ENCODE measurements at regions not wholly inside any gene's neighbourhood (a gene's known extent, or its start where the extent isn't known, plus 50 kb on each side); places are given as distances from the start of the nearest gene placed in this dataset.

DNA sequence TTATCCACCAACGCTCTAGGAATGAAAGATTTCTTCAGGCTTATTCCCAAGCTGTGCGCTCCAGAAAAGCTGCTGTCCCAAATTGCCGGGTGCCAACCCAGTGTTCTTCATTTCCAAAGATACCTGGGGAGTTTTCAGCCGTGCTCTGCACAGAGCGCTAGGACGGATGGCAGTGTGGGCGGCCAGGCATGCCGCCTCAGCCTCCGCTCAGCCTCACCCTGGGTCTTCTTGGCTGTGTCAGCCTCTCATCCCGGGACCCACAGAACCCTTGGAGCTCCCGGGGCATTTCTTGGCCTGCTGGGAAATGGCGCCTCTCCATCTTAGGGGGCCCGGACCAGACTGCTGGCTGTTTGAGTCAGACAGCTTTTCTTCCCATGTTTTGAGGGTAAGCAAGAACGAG lies 116.9 kb upstream of the SLC25A33 start (continued):
- no peak for TF ChIP-seq REST (IDR thresholded peaks at IDR 0.05; ENCODE audit: low read depth, low read length)
- no peak for TF ChIP-seq BRCA1 (IDR thresholded peaks at IDR 0.05; ENCODE audit: low read depth, low read length)
- no peak for TF ChIP-seq RBBP5 (conservative IDR thresholded peaks at IDR 0.05)
- no peak for TF ChIP-seq HCFC1 (IDR thresholded peaks at IDR 0.05; ENCODE audit: low read length)
- TF ChIP-seq NR2F1 (conservative IDR thresholded peaks at IDR 0.05), result no peak

DNA sequence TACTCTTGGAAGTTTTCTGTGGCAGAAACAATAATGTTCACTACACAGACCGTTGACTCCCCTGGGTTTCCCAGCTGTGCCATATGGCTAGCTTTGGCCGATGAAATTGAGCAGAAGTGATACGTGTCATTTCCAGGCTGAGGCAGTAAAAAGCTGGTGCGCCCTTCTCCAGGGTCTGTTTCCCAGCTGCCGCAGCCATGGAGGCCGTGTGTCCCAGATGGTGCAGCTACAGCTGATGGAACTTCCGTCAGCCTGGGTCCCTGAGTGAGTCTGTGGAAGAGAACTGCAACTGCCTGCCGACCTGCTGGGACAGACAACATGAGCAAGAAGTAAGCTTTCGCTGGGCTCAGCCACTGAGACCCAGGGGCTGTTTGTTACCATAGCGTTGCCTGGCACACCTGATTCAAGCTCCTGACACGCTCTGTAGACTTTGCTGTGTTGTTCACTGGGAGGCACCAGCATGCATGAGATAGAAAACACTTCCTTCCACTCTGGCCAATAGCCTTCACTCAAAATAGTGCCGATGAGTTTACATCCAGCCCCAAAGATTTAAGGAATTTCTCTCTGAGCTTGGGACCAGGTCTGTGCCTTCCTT lies 116.3 kb upstream of the SLC25A33 start:
- Histone ChIP-seq H4K20me1 (ENCODE audit: control insufficient read depth, insufficient read depth) (no peaks in the 10 kb centered on the region), H3K4me3 (no peak overlapping the region), H3K27me3 (replicated peaks in 1 of 2; ENCODE audit: control insufficient read depth in 2 of 2, insufficient read depth in 2 of 2, low read length in 1 of 2) (no peaks in the 10 kb centered on the region; a peak in 1 of 4 replicates), H3K9ac (ENCODE audit: control insufficient read depth, insufficient read depth, low read length) (no peak overlapping the region), H3K79me2 (ENCODE audit: control insufficient read depth, insufficient read depth, low read length) (no peaks in the 10 kb centered on the region), H3K27ac (ENCODE audit: control insufficient read depth, insufficient read depth) (no peak overlapping the region), H3K4me2 (ENCODE audit: control insufficient read depth, insufficient read depth) (no peak overlapping the region), H3K36me3 (ENCODE audit: control insufficient read depth in 2 of 2, insufficient read depth in 2 of 2, low read length in 1 of 2) (no peaks in the 10 kb centered on the region), H2AFZ (ENCODE audit: control insufficient read depth, low read depth, low read length) (no peak overlapping the region), H3K4me1 (ENCODE audit: control insufficient read depth, insufficient read depth, low read length) (peaks cover 64% of the 10 kb centered on the region), H3K9me3 (replicated peaks; ENCODE audit: control insufficient read depth, insufficient read depth, low read length) (peaks cover 6% of the 10 kb centered on the region; the same call in 2 of the 3 replicates)
- DNase-seq (ENCODE audit: low read depth, low spot score) (no peak), FAIRE-seq (no peak), ATAC-seq (no peak)
- ChIA-PET CTCF (interaction anchor here (0.9 to 1.9 kb wide), 6 partner anchors 10 to 156 kb away, joined by 3 to 12 read pairs (median 3); no protein-coding TSS in a partner anchor), SMC1A (ENCODE audit: uncharacterized antibody, unreplicated experiment) (interaction anchor here (0.8 to 4.6 kb wide), 4 partner anchors 9 to 24 kb away, joined by 3 to 63 read pairs (median 5); no protein-coding TSS in a partner anchor), POLR2A (interaction anchor here (0.6 to 6.2 kb wide), 3 partner anchors 9 to 195 kb away, joined by 3 to 59 read pairs (median 5); no protein-coding TSS in a partner anchor), RAD21 (ENCODE audit: unreplicated experiment) (interaction anchor here (6.7 kb wide), 1 partner anchor 9 kb away, joined by 74 read pairs; no protein-coding TSS in a partner anchor)
- no TSS peak for BruUV-seq (replicated peaks)
- in situ Hi-C loops (cut with MboI), result no loop called here
- intact Hi-C loops (cut with micrococcal nuclease; ENCODE audit: unreplicated experiment), result no loop called here
- 71% methylated on average over 12 of the region's 12 CpGs for WGBS (ENCODE audit: insufficient coverage, insufficient replicate concordance, low lambda C conversion rate, missing lambda C conversion rate)
- no peak for TF ChIP-seq EGR1 (IDR thresholded peaks at IDR 0.05; ENCODE audit: borderline replicate concordance in 1 of 2, low read depth in 2 of 2, low read length in 2 of 2)
- no peak for TF ChIP-seq CREM (IDR thresholded peaks at IDR 0.05; ENCODE audit: low read depth)
- TF ChIP-seq ESRRA (IDR thresholded peaks at IDR 0.05; ENCODE audit: low read length), result no peak
- TF ChIP-seq POLR2AphosphoS5 (IDR thresholded peaks at IDR 0.05; ENCODE audit: low read length), result no peak
- no peak for TF ChIP-seq MYC (IDR thresholded peaks at IDR 0.05; ENCODE audit: insufficient read depth, insufficient read length, insufficient replicate concordance, low read length, severe bottlenecking)
- no peak for TF ChIP-seq RAD51 (IDR thresholded peaks at IDR 0.05)
- no peak for TF ChIP-seq NFXL1 (IDR thresholded peaks at IDR 0.05; ENCODE audit: borderline replicate concordance)
- no peak for TF ChIP-seq TAF1 (IDR thresholded peaks at IDR 0.05; ENCODE audit: borderline replicate concordance, low read depth, low read length)
- TF ChIP-seq TCF7 (IDR thresholded peaks at IDR 0.05; ENCODE audit: borderline replicate concordance), result no peak
- no peak for TF ChIP-seq NFYB (IDR thresholded peaks at IDR 0.05; ENCODE audit: insufficient read depth, low read depth, low read length)
- no peak for TF ChIP-seq POLR2A (IDR thresholded peaks at IDR 0.05; ENCODE audit: low read depth, low read length)
- TF ChIP-seq WRNIP1 (IDR thresholded peaks at IDR 0.05; ENCODE audit: borderline replicate concordance, low read depth, low read length), result no peak
- TF ChIP-seq, protein P1, sequence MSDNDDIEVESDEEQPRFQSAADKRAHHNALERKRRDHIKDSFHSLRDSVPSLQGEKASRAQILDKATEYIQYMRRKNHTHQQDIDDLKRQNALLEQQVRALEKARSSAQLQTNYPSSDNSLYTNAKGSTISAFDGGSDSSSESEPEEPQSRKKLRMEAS (IDR thresholded peaks at IDR 0.05; ENCODE audit: low read depth, low read length), result no peak
- TF ChIP-seq CREB1 (IDR thresholded peaks at IDR 0.05; ENCODE audit: low read depth), result no peak
- TF ChIP-seq HDGF (IDR thresholded peaks at IDR 0.05), result no peak
- no peak for TF ChIP-seq JUNB (IDR thresholded peaks at IDR 0.05)
